ENCODE measurements at regions not wholly inside any gene's neighbourhood (a gene's known extent, or its start where the extent isn't known, plus 50 kb on each side); places are given as distances from the start of the nearest gene placed in this dataset.

GRCh38 chr2:186064507-186064906, 325.9 kb downstream of the FSIP2 start:
- no peak for DNase-seq
- 83 to 93% (median 85%) methylated on average over 3 of the region's 3 CpGs for WGBS, 5 donors
- Histone ChIP-seq H3K4me3 (no peak overlapping the region), H3K4me1 (peaks cover 0 to 4% (median under 1%) of the 10 kb centered on the region in 4 donors), H3K27me3 (no peaks in the 10 kb centered on the region), H3K27ac (no peak overlapping the region), H3K9me3 (no peaks in the 10 kb centered on the region), H3K36me3 (no peaks in the 10 kb centered on the region)
- intact Hi-C loops (cut with DNase I; ENCODE audit: low total_unique reads) = no loop called here
- TF ChIP-seq EP300 (IDR thresholded peaks at IDR 0.05) (no peak), CTCF (IDR thresholded peaks at IDR 0.05) (no peak), POLR2A (IDR thresholded peaks at IDR 0.05) (no peak), POLR2AphosphoS5 (IDR thresholded peaks at IDR 0.05) (no peak)

GRCh38 chr2:186065491-186065890, 326.9 kb downstream of the FSIP2 start:
- no peak overlapping the region for H3K4me3 ChIP-seq
- H3K27ac ChIP-seq = no peak overlapping the region
- intact Hi-C loops (cut with DNase I; ENCODE audit: low total_unique reads) = no loop called here
- H3K36me3 ChIP-seq = no peaks in the 10 kb centered on the region
- no peaks in the 10 kb centered on the region for H3K9me3 ChIP-seq
- no peaks in the 10 kb centered on the region for H3K27me3 ChIP-seq
- DNase-seq = no peak
- H3K4me1 ChIP-seq = peaks cover 0 to 4% (median 0%) of the 10 kb centered on the region in 4 donors
- TF ChIP-seq POLR2AphosphoS5 (IDR thresholded peaks at IDR 0.05) = no peak
- TF ChIP-seq EP300 (IDR thresholded peaks at IDR 0.05) = no peak
- TF ChIP-seq POLR2A (IDR thresholded peaks at IDR 0.05) = no peak
- no peak for TF ChIP-seq CTCF (IDR thresholded peaks at IDR 0.05)

DNA sequence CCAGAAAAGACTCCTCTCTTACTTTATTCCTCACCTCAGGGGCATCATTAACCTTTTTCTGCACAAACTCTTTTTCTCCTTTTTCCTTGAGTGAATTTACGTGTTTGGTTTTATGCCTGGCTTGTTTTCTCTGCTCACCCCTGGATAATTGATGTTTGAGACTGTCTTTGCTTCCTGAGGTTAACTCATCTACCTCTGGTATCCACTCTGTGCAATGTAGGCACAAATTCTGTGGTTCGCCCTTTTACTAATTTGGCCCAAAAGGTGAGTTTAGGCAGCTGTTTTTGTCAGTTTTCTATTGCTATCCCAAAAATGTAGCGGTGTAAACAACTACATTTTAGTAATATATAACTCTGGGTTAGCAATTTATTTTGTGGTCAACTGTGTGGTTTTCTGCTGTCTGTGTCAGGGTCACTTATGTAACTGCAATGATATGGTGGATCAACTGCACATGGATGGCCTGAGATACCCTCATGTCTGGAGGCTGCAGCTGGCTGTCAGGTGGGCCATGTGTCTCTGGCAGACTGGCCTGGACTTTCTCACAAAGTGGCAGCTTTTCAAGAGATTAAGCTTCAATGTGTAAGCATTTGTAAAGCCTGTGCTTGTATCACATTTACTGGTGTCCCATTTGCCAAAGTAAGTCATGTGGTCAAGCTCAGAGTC, 329.7 kb downstream of the FSIP2 start:
- Histone ChIP-seq H3K9me3 (no peaks in the 10 kb centered on the region), H3K36me3 (no peaks in the 10 kb centered on the region), H3K4me1 (no peaks in the 10 kb centered on the region), H3K27me3 (no peaks in the 10 kb centered on the region), H3K4me3 (no peak overlapping the region), H3K27ac (no peak overlapping the region)
- TF ChIP-seq POLR2AphosphoS5 (IDR thresholded peaks at IDR 0.05) (no peak), POLR2A (IDR thresholded peaks at IDR 0.05) (no peak), CTCF (IDR thresholded peaks at IDR 0.05) (no peak)
- peak in 1 of 2 donors; percentile 34 for DNase-seq
- WGBS, 5 donors = 66 to 91% (median 84%) methylated on average over 3 of the region's 3 CpGs
- intact Hi-C loops (cut with DNase I; ENCODE audit: low total_unique reads) = no loop called here

DNA sequence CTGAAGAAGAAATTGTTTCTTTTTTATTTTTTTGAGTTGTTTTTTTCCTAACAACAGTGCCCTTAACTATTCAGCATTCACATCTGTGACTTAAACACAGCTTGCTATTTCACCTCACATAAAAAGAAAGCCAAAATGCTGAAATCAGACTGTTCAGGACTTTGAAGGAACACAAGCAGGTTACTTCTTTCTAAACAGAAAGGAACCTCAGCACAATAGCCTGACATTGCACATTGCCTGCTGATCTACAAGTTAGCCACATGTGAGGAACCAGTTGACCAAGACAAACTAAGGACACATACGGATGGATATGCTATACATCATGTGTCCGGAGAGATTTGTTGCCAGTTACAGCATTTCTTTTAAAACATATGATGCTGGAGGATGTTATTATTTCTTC, 331.1 kb downstream of the FSIP2 start:
- no peaks in the 10 kb centered on the region for H3K4me1 ChIP-seq
- no peak for TF ChIP-seq EP300 (IDR thresholded peaks at IDR 0.05)
- no peak for TF ChIP-seq CTCF (IDR thresholded peaks at IDR 0.05)
- no peak for TF ChIP-seq POLR2AphosphoS5 (IDR thresholded peaks at IDR 0.05)
- TF ChIP-seq POLR2A (IDR thresholded peaks at IDR 0.05) = no peak
- no peaks in the 10 kb centered on the region for H3K27me3 ChIP-seq
- DNase-seq = no peak
- 85 to 97% (median 94%) methylated on average over 2 of the region's 2 CpGs for WGBS, 5 donors
- H3K4me3 ChIP-seq = no peak overlapping the region
- intact Hi-C loops (cut with DNase I; ENCODE audit: low total_unique reads) = no loop called here
- H3K27ac ChIP-seq = no peak overlapping the region
- no peaks in the 10 kb centered on the region for H3K36me3 ChIP-seq
- H3K9me3 ChIP-seq = no peaks in the 10 kb centered on the region
